ENCODE measurements at regions not wholly inside any gene's neighbourhood (a gene's known extent, or its start where the extent isn't known, plus 50 kb on each side); places are given as distances from the start of the nearest gene placed in this dataset.

GRCh38 chr5:164484948-164485347 is 979.5 kb downstream of the MAT2B start:
- TF ChIP-seq CTCF (IDR thresholded peaks at IDR 0.05; ENCODE audit: low read depth, low read length, missing input control), result no peak
- no peak for TF ChIP-seq RAD21 (IDR thresholded peaks at IDR 0.05)
- no peak for TF ChIP-seq TAF1 (conservative IDR thresholded peaks at IDR 0.05)
- no peak for TF ChIP-seq REST (IDR thresholded peaks at IDR 0.05)
- no peak for TF ChIP-seq SP1 (IDR thresholded peaks at IDR 0.05)
- TF ChIP-seq ZBTB33 (IDR thresholded peaks at IDR 0.05), result no peak
- TF ChIP-seq MAX (IDR thresholded peaks at IDR 0.05), result no peak
- TF ChIP-seq GABPA (IDR thresholded peaks at IDR 0.05 in 1 of 2, conservative IDR thresholded peaks at IDR 0.05 in 1 of 2), result no peak
- TF ChIP-seq JUND (IDR thresholded peaks at IDR 0.05), result no peak
- no peak for TF ChIP-seq EGR1 (IDR thresholded peaks at IDR 0.05; ENCODE audit: low read depth in 2 of 2)
- TF ChIP-seq NR2F2 (IDR thresholded peaks at IDR 0.05), result no peak
- TF ChIP-seq FOXA2 (IDR thresholded peaks at IDR 0.05), result no peak
- no peak for TF ChIP-seq FOXA1 (IDR thresholded peaks at IDR 0.05)

Data from liver (tissue), 3 donors.